Activated naive CD8-positive, alpha-beta T cell treated with anti-CD3 and anti-CD28 coated beads for 36 hours (primary cell): ENCODE measurements at regions not wholly inside any gene's neighbourhood (a gene's known extent, or its start where the extent isn't known, plus 50 kb on each side); places are given as distances from the start of the nearest gene placed in this dataset.
A peak's percentile ranks its signal among the peaks of the same experiment; 100 is the strongest.

ENCODE experiments used
- DNase-seq: peaks from one replicate; pipeline ENCODE4 v3.0.0; 2021
- H3K27ac Mint-ChIP-seq: one replicate; pipeline ENCODE4 v1.8.0; 2022; ENCODE audit warnings: mild to moderate bottlenecking, moderate library complexity, mixed read lengths
- H3K27me3 Mint-ChIP-seq: one replicate; pipeline ENCODE4 v1.8.0; 2022; ENCODE audit warnings: mild to moderate bottlenecking, mixed read lengths
- H3K36me3 Mint-ChIP-seq: one replicate; pipeline ENCODE4 v1.8.0; 2021; ENCODE audit warnings: mild to moderate bottlenecking, mixed read lengths
- H3K4me1 Mint-ChIP-seq: one replicate; pipeline ENCODE4 v1.8.0; 2021; ENCODE audit warnings: mixed read lengths
- H3K4me3 Mint-ChIP-seq: one replicate; pipeline ENCODE4 v1.8.0; 2022; ENCODE audit warnings: mild to moderate bottlenecking, moderate library complexity, mixed read lengths
- H3K9me3 Mint-ChIP-seq: one replicate; pipeline ENCODE4 v1.8.0; 2022; ENCODE audit warnings: mixed read lengths

DNA sequence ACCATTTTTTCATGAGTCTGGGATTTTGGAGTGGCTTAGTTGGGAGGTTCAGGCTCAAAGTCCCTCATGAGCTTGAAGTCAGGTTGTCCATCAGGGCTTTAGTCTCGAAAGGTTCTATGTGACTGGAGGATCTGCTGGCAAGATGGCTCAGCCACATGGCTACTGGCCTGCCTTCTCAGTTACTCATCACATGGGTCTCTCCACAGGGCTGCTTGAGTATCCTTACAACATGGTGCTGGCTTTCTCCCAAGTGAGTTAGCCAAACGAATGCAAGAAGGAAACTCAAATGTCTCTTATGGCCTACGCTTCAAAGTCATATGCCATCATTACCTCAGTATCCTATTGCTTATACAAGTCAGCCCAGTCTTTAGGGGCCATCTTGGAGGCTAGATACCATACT, 106.3 kb upstream of the VCX3B start:
- no peak for DNase-seq
- Mint-ChIP-seq H3K27ac (no peak overlapping the region), H3K36me3 (no peaks in the 10 kb centered on the region), H3K27me3 (no peaks in the 10 kb centered on the region), H3K4me3 (no peak overlapping the region), H3K9me3 (no peaks in the 10 kb centered on the region), H3K4me1 (no peaks in the 10 kb centered on the region)

DNA sequence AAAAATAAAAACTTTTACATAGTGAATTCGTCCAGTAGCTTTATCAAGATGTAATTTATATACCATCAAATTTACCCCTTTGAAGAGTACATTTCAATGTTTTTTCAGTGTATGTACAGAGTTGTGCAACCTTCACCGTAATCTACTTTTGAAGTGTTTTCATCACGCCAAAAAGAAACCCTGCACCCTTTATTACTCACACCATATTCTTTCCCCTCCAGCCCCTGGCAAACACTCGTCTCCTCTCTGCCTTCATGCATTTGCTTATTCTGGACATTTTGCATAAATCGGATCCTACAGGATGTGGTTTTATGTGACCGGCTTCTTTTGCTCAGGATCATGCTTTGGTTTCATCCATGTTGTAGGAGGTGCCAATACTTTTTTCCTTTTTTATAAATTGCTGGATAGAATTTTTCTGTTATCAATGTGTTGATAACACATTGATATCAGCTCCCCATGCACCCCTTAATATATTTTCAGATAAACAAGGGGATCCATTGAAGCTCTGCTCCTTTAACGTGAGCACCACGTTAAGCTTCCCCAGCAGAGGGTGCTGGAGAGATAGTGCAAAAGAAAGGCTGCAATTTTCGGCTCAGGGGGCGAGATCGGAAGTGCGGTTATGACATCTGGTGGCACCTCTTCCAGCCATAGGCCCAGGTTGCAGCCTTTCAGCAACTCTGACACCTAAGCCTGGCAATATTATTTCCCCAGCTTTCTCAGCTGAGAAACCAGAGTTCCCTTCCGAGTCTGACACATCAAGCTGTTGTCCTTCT, 100.1 kb upstream of the VCX3B start:
- Mint-ChIP-seq H3K4me1 (no peaks in the 10 kb centered on the region), H3K4me3 (no peak overlapping the region), H3K36me3 (no peaks in the 10 kb centered on the region), H3K9me3 (no peaks in the 10 kb centered on the region), H3K27ac (no peak overlapping the region), H3K27me3 (no peaks in the 10 kb centered on the region)
- peak; percentile 14 for DNase-seq

DNA sequence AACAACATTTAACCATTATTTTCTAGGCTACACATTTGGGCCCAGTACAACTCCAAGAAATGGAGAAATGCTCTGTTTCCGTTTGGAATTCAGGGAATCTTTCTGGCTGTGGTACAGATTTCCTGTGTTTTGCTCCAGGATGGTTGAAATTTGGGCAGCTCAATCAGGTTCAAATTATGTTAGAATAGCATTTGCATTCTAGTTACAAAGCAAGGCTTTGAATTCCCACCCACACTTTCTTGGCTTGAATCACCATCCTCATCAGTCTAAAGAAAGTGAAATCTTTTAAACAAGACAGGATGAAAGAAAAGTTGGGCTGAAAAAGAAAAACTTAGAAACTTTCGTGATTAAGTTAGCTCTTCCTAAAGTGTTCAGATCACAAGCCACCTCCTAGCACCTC, 98.1 kb upstream of the VCX3B start:
- H3K4me1 Mint-ChIP-seq: no peaks in the 10 kb centered on the region
- no peak overlapping the region for H3K27ac Mint-ChIP-seq
- no peak overlapping the region for H3K4me3 Mint-ChIP-seq
- DNase-seq: no peak
- no peaks in the 10 kb centered on the region for H3K9me3 Mint-ChIP-seq
- no peaks in the 10 kb centered on the region for H3K36me3 Mint-ChIP-seq
- H3K27me3 Mint-ChIP-seq: no peaks in the 10 kb centered on the region

DNA sequence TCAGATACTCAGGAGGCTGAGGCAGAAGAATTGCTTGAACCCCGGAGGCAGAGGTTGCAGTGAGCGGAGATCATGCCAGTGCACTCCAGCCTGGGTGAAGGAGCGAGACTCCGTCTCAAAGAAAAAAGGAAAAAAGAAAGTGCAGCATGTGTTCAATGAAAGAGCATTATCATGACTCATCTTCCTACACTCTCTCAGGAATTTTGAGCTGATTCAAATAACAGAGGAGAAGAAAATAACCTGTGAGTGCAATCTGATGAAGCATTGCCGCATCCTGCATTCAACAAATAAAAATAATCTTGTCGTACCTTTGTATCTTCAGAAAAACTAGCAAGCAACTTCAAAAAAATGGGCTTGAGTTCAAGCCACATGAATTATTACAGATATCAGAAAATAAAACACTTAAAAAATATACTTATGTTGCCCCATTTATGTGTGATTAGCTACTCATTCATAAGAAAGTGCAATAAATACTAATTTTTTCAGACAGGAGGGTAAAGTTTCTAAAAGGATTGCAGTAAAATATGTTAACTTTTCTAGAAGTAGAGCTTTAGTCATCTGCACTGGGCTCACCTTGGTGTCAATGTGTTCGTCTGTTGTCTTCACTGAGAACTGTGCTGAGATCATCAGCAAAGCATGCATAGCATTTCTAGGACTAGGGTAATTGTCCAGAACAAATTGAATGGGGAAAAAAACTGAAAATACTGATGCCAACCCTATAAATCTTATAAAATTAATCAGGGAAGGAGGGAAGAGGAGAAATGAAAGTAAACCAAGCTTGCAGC, 90.4 kb upstream of the VCX3B start:
- no peaks in the 10 kb centered on the region for H3K4me1 Mint-ChIP-seq
- no peaks in the 10 kb centered on the region for H3K36me3 Mint-ChIP-seq
- no peak overlapping the region for H3K27ac Mint-ChIP-seq
- H3K9me3 Mint-ChIP-seq: no peaks in the 10 kb centered on the region
- no peaks in the 10 kb centered on the region for H3K27me3 Mint-ChIP-seq
- no peak overlapping the region for H3K4me3 Mint-ChIP-seq
- no peak for DNase-seq

DNA sequence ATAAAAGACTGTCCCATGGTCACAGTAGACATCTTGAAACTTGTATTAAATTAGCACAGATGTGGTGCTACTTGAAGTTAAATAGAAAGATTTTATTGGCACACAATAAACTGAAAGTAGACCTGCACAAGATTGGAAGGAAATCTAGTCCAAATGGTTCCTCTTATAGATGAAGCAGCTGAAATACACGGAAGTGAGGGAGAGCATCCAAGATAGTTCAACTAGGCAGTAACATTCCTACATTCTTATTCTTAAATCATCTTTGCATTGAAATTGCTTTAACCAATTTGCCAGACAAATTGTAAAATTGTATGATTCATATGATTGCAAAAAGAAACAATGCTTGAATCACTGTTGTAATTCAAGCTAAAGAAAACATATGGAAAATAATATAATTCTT, 87.6 kb upstream of the VCX3B start:
- Mint-ChIP-seq H3K27ac (no peak overlapping the region), H3K4me3 (no peak overlapping the region), H3K36me3 (no peaks in the 10 kb centered on the region), H3K9me3 (peaks cover 3% of the 10 kb centered on the region), H3K4me1 (no peaks in the 10 kb centered on the region), H3K27me3 (no peaks in the 10 kb centered on the region)
- no peak for DNase-seq

- DNase-seq: no peak
- Mint-ChIP-seq H3K9me3 (peaks cover 2% of the 10 kb centered on the region), H3K27me3 (no peaks in the 10 kb centered on the region), H3K4me3 (no peak overlapping the region), H3K4me1 (no peaks in the 10 kb centered on the region), H3K27ac (no peak overlapping the region), H3K36me3 (no peaks in the 10 kb centered on the region)
These were observed 73.9 kb upstream of the VCX3B start for GRCh38 chrX:8390771-8391170.

DNA sequence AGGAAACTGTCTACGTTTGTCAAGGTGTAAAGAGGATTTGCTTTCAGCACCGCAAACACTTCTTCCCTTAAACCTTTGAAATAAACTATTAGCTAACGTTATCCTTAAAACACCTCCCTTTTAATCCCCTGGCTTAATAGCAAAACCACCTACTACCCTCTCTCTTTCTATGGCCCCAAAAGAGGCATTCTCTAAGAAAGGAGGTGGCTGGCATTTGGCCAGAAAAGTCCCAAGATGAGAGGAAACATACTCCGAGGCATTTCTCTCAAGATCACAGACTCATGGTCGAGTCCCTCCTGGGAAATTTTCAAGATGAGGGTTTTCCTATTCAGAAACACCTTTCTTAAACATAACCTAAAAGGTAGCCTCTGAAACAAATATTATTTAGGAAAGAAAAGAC, 60.6 kb upstream of the VCX3B start:
- DNase-seq: no peak
- no peak overlapping the region for H3K4me3 Mint-ChIP-seq
- no peaks in the 10 kb centered on the region for H3K36me3 Mint-ChIP-seq
- H3K9me3 Mint-ChIP-seq: peaks cover 4% of the 10 kb centered on the region
- H3K27me3 Mint-ChIP-seq: no peaks in the 10 kb centered on the region
- H3K27ac Mint-ChIP-seq: no peak overlapping the region
- no peaks in the 10 kb centered on the region for H3K4me1 Mint-ChIP-seq

DNA sequence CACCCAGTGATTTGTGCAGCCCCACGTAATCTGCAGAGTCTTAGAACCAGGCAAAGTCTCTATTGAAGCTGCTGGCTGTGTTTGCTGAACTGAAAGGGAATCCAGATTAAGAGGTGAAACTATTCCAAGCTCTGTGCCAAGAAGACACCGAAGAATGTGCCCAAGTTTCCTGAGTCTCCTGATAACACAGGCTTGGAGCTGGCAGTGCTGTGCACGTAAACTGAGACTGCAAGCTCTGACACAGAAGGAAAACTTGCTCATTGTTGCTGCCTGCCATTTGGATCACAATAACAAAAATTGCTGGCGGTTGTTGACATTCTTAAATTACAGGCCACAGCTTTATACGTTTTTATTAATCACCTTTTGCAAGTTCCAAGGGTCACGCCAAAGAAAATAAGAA, 60.2 kb upstream of the VCX3B start:
- H3K4me1 Mint-ChIP-seq: no peaks in the 10 kb centered on the region
- no peak overlapping the region for H3K27ac Mint-ChIP-seq
- no peak for DNase-seq
- H3K4me3 Mint-ChIP-seq: no peak overlapping the region
- H3K36me3 Mint-ChIP-seq: no peaks in the 10 kb centered on the region
- H3K9me3 Mint-ChIP-seq: peaks cover 4% of the 10 kb centered on the region
- H3K27me3 Mint-ChIP-seq: no peaks in the 10 kb centered on the region

DNA sequence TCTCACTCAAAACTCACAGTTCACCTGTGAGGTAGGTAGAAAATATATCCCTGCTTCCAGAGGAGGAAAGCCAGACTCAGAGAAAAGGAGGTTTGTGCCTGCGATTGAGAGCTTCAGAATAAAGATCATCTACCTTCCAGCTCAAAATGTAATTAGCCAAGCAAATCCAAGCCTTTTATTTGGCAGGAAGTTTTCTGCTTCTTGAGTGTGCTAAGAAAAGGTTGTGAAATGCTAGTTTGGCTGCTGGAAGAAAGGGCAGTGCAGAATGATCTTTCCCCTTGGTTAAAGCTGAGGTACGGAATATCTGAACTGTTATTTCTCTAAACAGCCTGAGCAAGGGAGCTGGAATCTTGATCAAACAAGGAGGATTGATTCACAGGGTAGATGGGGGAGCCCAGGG, 59.7 kb upstream of the VCX3B start:
- H3K4me1 Mint-ChIP-seq: no peaks in the 10 kb centered on the region
- H3K36me3 Mint-ChIP-seq: no peaks in the 10 kb centered on the region
- H3K4me3 Mint-ChIP-seq: no peak overlapping the region
- no peak for DNase-seq
- no peaks in the 10 kb centered on the region for H3K27me3 Mint-ChIP-seq
- H3K27ac Mint-ChIP-seq: no peak overlapping the region
- peaks cover 4% of the 10 kb centered on the region for H3K9me3 Mint-ChIP-seq

DNA sequence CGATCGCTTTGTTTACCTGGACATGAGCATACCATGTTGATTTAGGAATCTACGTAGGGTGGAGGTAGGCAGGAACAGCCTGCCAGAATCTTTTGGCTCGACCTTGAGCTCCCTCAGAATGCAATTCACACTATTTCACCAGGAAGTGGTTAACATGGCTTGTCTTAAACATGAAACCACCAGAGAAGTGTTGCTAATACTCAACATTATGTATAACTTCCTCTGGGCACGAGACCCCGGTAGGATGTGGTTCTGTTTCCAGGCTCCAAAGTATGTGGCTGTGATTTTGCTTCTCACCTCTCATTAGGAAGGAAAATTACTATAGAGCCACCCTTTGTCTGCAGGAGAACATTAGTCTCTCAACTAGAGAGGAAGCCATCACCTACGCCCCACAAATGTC, 59.0 kb upstream of the VCX3B start:
- no peaks in the 10 kb centered on the region for H3K4me1 Mint-ChIP-seq
- DNase-seq: no peak
- no peak overlapping the region for H3K27ac Mint-ChIP-seq
- H3K36me3 Mint-ChIP-seq: no peaks in the 10 kb centered on the region
- H3K9me3 Mint-ChIP-seq: peaks cover 2% of the 10 kb centered on the region
- H3K4me3 Mint-ChIP-seq: no peak overlapping the region
- no peaks in the 10 kb centered on the region for H3K27me3 Mint-ChIP-seq

- no peak overlapping the region for H3K4me3 Mint-ChIP-seq
- no peak for DNase-seq
- H3K36me3 Mint-ChIP-seq: no peaks in the 10 kb centered on the region
- no peak overlapping the region for H3K27ac Mint-ChIP-seq
- H3K27me3 Mint-ChIP-seq: no peaks in the 10 kb centered on the region
- H3K4me1 Mint-ChIP-seq: no peaks in the 10 kb centered on the region
- H3K9me3 Mint-ChIP-seq: peaks cover 10% of the 10 kb centered on the region
These were observed 51.4 kb upstream of the VCX3B start for GRCh38 chrX:8413279-8413678.
